ENCODE measurements at regions not wholly inside any gene's neighbourhood (a gene's known extent, or its start where the extent isn't known, plus 50 kb on each side); places are given as distances from the start of the nearest gene placed in this dataset.
"Not testable (repeated sequence)": the region's sequence is repeated elsewhere in the genome, so short reads cannot be mapped to it uniquely, and the experiment has no call there.

GRCh38 chr17:20633268-20634059 lies 53.9 kb downstream of the CDRT15L2 start:
- DNase-seq, result not testable (repeated sequence)

GRCh38 chr17:20640147-20640546 lies 60.6 kb downstream of the CDRT15L2 start:
- not testable (repeated sequence) for DNase-seq

GRCh38 chr17:20646661-20647272 lies 67.2 kb downstream of the CDRT15L2 start:
- peak in 1 of 3 experiments; percentile 1 for DNase-seq

GRCh38 chr17:20649097-20649767 lies 69.7 kb downstream of the CDRT15L2 start:
- DNase-seq, result not testable (repeated sequence)

- peak in 1 of 3 experiments; percentile 36 for DNase-seq
These were observed 71.5 kb downstream of the CDRT15L2 start for GRCh38 chr17:20651022-20651421.

GRCh38 chr17:20651736-20652135 lies 72.2 kb downstream of the CDRT15L2 start:
- DNase-seq, result not testable (repeated sequence)

GRCh38 chr17:20653391-20653790 lies 73.9 kb downstream of the CDRT15L2 start:
- DNase-seq, result not testable (repeated sequence)

- not testable (repeated sequence) for DNase-seq
These were observed 74.6 kb downstream of the CDRT15L2 start for GRCh38 chr17:20654114-20654513.

GRCh38 chr17:20654575-20654974 lies 75.1 kb downstream of the CDRT15L2 start:
- not testable (repeated sequence) for DNase-seq

- not testable (repeated sequence) for DNase-seq
These were observed 85.8 kb downstream of the CDRT15L2 start for GRCh38 chr17:20665103-20665955.

- not testable (repeated sequence) for DNase-seq
These were observed 87.2 kb downstream of the CDRT15L2 start for GRCh38 chr17:20666689-20667088.

GRCh38 chr17:20667712-20668111 lies 88.2 kb downstream of the CDRT15L2 start:
- not testable (repeated sequence) for DNase-seq

- not testable (repeated sequence) for DNase-seq
These were observed 88.8 kb downstream of the CDRT15L2 start for GRCh38 chr17:20668316-20668715.

- not testable (repeated sequence) for DNase-seq
These were observed 89.3 kb downstream of the CDRT15L2 start for GRCh38 chr17:20668868-20669267.

GRCh38 chr17:20670506-20670905 lies 91.0 kb downstream of the CDRT15L2 start:
- not testable (repeated sequence) for DNase-seq

- not testable (repeated sequence) for DNase-seq
These were observed 94.8 kb downstream of the CDRT15L2 start for GRCh38 chr17:20674374-20674773.

- not testable (repeated sequence) for DNase-seq
These were observed 96.2 kb downstream of the CDRT15L2 start for GRCh38 chr17:20675707-20676106.

- DNase-seq, result not testable (repeated sequence)
These were observed 97.1 kb downstream of the CDRT15L2 start for GRCh38 chr17:20676656-20677055.

GRCh38 chr17:20677469-20677868 lies 97.9 kb downstream of the CDRT15L2 start:
- DNase-seq, result not testable (repeated sequence)

GRCh38 chr17:20678424-20678823 lies 98.9 kb downstream of the CDRT15L2 start:
- DNase-seq, result not testable (repeated sequence)

- not testable (repeated sequence) for DNase-seq
These were observed 102.5 kb downstream of the CDRT15L2 start for GRCh38 chr17:20681746-20682722.
